Activated B cell treated with CpG ODN at 0.5 μM for 24 hours (primary cell): ENCODE measurements at regions not wholly inside any gene's neighbourhood (a gene's known extent, or its start where the extent isn't known, plus 50 kb on each side); places are given as distances from the start of the nearest gene placed in this dataset.

Source experiments
- ATAC-seq: fragments of 200-7000 bp; cut with Tn5 transposase; one replicate; pipeline ENCODE4 v1.10.0; 2021; ENCODE audit warnings: low read depth, mild to moderate bottlenecking, moderate library complexity
- CTCF ChIA-PET: fragments of 350-600 bp; sonication (Branson Sonifier 250); formaldehyde crosslinking; loops from one replicate; lab custom pipeline; 2021; ENCODE audit warnings: antibody characterized with exemption; lab: Charles Lee
- POLR2A ChIA-PET: fragments of 350-600 bp; sonication (Branson Sonifier 250); formaldehyde crosslinking; loops from one replicate; lab custom pipeline; 2021; ENCODE audit warnings: antibody characterized with exemption; lab: Charles Lee
- DNase-seq: peaks from one replicate; pipeline ENCODE4 v3.0.0; 2022
- H3K27ac Mint-ChIP-seq: one replicate; pipeline ENCODE4 v1.8.0; 2020; ENCODE audit warnings: mixed read lengths
- H3K27me3 Mint-ChIP-seq: one replicate; pipeline ENCODE4 v1.8.0; 2021; ENCODE audit warnings: mixed read lengths
- H3K36me3 Mint-ChIP-seq: one replicate; pipeline ENCODE4 v1.8.0; 2021; ENCODE audit warnings: low read depth, mixed read lengths
- H3K4me1 Mint-ChIP-seq: one replicate; pipeline ENCODE4 v1.8.0; 2021; ENCODE audit warnings: mixed read lengths
- H3K4me3 Mint-ChIP-seq: one replicate; pipeline ENCODE4 v1.8.0; 2020; ENCODE audit warnings: mild to moderate bottlenecking, mixed read lengths
- H3K9me3 Mint-ChIP-seq: one replicate; pipeline ENCODE4 v1.8.0; 2020; ENCODE audit warnings: mixed read lengths
- intact Hi-C: fragments of 100-400 bp; cut with micrococcal nuclease; formaldehyde crosslinking; loops from one replicate; pipeline ENCODE4 v1.15.1; 2024
- TF ChIP-seq, protein P1 (sequence below): fragments of 200-600 bp; IDR thresholded peaks from one replicate; pipeline ENCODE4 v1.8.0; 2022; ENCODE audit warnings: antibody characterized with exemption, mild to moderate bottlenecking

DNA sequence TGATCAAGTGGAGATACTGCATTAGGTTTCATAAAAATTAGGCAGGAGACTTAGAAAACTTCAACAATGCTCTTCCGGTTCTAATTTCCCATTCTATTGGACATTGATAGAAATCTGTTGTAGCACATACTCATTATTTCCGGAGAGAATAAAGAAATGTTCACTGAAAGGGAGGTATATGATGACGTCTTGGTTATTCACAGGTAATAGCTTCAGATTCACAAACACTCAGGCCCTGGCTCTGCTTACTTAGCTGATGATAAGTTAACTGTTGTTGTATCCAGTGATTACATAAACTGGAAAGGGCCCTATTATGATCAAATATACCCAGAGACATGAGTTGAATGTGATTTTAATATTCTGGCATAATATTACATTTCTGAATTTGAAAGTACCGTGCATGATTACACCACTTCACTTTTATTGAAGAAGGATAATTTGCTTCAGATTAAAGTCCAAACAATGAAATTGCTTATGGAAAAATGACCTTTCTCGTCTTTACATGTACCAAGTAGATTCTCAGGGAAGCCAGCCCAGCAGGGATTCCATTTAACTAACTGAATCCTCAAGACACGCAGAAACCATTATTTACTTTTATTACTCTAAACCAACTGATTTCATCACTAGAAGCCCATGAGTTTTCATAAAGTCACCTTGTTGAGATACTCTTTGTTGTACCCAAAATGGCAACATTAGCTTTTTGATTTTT is 288.0 kb upstream of the PITRM1 start:
- Mint-ChIP-seq H3K4me1 (peaks cover 16% of the 10 kb centered on the region), H3K27ac (no peak overlapping the region), H3K36me3 (no peaks in the 10 kb centered on the region), H3K4me3 (no peak overlapping the region), H3K27me3 (no peaks in the 10 kb centered on the region), H3K9me3 (no peaks in the 10 kb centered on the region)
- ATAC-seq (no peak), DNase-seq (no peak)
- CTCF ChIA-PET, result interaction anchor here (0.6 kb wide), 1 partner anchor 23 kb away, joined by 3 read pairs; no protein-coding TSS in a partner anchor
- POLR2A ChIA-PET, result no interaction called here
- TF ChIP-seq, protein P1, sequence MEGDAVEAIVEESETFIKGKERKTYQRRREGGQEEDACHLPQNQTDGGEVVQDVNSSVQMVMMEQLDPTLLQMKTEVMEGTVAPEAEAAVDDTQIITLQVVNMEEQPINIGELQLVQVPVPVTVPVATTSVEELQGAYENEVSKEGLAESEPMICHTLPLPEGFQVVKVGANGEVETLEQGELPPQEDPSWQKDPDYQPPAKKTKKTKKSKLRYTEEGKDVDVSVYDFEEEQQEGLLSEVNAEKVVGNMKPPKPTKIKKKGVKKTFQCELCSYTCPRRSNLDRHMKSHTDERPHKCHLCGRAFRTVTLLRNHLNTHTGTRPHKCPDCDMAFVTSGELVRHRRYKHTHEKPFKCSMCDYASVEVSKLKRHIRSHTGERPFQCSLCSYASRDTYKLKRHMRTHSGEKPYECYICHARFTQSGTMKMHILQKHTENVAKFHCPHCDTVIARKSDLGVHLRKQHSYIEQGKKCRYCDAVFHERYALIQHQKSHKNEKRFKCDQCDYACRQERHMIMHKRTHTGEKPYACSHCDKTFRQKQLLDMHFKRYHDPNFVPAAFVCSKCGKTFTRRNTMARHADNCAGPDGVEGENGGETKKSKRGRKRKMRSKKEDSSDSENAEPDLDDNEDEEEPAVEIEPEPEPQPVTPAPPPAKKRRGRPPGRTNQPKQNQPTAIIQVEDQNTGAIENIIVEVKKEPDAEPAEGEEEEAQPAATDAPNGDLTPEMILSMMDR, result no peak
- intact Hi-C loops, result no loop called here

GRCh38 chr10:3455385-3456334 is 283.1 kb upstream of the PITRM1 start:
- Mint-ChIP-seq H3K27me3 (peaks cover 3% of the 10 kb centered on the region), H3K27ac (peak overlapping the region; percentile 13), H3K36me3 (no peaks in the 10 kb centered on the region), H3K4me1 (peaks cover 19% of the 10 kb centered on the region), H3K4me3 (peak overlapping the region; percentile 4), H3K9me3 (no peaks in the 10 kb centered on the region)
- TF ChIP-seq, protein P1, result no peak
- CTCF ChIA-PET, result no interaction called here
- ATAC-seq (no peak), DNase-seq (no peak)
- intact Hi-C loops, result no loop called here
- POLR2A ChIA-PET, result interaction anchor here (0.7 to 1.5 kb wide), 3 partner anchors 29 to 329 kb away, joined by 3 to 5 read pairs (median 4); partner anchors contain the start of gene KLF6

DNA sequence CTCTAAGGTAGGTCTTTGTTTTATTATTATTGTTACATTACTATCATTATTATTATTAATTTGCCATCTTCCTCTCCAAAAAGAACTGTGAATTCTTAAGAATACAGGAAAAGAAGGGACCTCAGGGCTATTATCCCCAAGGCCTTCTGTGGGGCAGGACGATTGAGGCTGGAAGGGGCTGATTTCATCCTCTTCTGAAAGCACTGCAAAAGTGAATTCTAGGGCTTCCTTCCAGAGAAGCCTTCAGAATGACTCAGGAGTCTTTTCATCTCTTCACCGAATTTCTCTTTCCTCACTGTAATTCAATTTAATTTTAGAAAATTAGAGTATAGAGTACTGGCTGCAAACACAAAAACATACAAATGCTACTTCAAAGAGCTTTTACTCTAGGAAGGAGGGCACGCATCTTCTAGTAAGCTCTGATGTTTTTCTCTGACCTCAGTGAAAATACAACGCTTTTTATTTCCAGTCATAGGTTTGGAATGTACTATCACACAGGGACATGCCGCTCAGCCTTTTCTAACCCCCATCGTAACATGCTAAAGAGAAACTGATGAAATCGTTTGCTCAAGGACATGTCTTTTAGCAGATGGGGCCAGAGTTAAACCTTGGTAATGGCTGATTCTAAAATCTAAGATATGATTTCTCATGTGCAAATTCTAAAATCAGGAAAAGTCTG is 280.2 kb upstream of the PITRM1 start:
- Mint-ChIP-seq H3K36me3 (no peaks in the 10 kb centered on the region), H3K4me1 (peaks cover 19% of the 10 kb centered on the region), H3K4me3 (no peak overlapping the region), H3K27me3 (peaks cover 3% of the 10 kb centered on the region), H3K27ac (no peak overlapping the region), H3K9me3 (peaks cover 2% of the 10 kb centered on the region)
- ATAC-seq (no peak), DNase-seq (no peak)
- intact Hi-C loops, result no loop called here
- TF ChIP-seq, protein P1, result no peak
- ChIA-PET POLR2A (no interaction called here), CTCF (no interaction called here)

GRCh38 chr10:3452173-3452626 is 279.6 kb upstream of the PITRM1 start:
- DNase-seq, result no peak
- H3K4me3 Mint-ChIP-seq, result no peak overlapping the region
- H3K36me3 Mint-ChIP-seq, result no peaks in the 10 kb centered on the region
- peaks cover 2% of the 10 kb centered on the region for H3K9me3 Mint-ChIP-seq
- POLR2A ChIA-PET, result no interaction called here
- intact Hi-C loops, result no loop called here
- TF ChIP-seq, protein P1, result no peak
- ATAC-seq, result no peak
- no peak overlapping the region for H3K27ac Mint-ChIP-seq
- CTCF ChIA-PET, result no interaction called here
- H3K27me3 Mint-ChIP-seq, result peaks cover 3% of the 10 kb centered on the region
- H3K4me1 Mint-ChIP-seq, result peaks cover 21% of the 10 kb centered on the region
